ENCODE measurements at regions not wholly inside any gene's neighbourhood (a gene's known extent, or its start where the extent isn't known, plus 50 kb on each side); places are given as distances from the start of the nearest gene placed in this dataset.

GRCh38 chr6:156046268-156046665, 590.6 kb upstream of the NOX3 start:
- no peak for DNase-seq (ENCODE audit: low read depth)

- DNase-seq (ENCODE audit: low read depth), result no peak
These were observed 590.0 kb upstream of the NOX3 start for GRCh38 chr6:156045401-156046267.

GRCh38 chr6:156033598-156033997, 578.0 kb upstream of the NOX3 start:
- DNase-seq (ENCODE audit: low read depth), result no peak

GRCh38 chr6:156031516-156031915, 575.9 kb upstream of the NOX3 start:
- DNase-seq (ENCODE audit: low read depth), result no peak

- no peak for DNase-seq (ENCODE audit: low read depth)
These were observed 574.4 kb upstream of the NOX3 start for GRCh38 chr6:156030053-156030452.

GRCh38 chr6:156029286-156029985, 573.8 kb upstream of the NOX3 start:
- no peak for DNase-seq (ENCODE audit: low read depth)

- no peak for DNase-seq (ENCODE audit: low read depth)
These were observed 572.9 kb upstream of the NOX3 start for GRCh38 chr6:156028335-156029131.

- DNase-seq (ENCODE audit: low read depth), result no peak
These were observed 571.6 kb upstream of the NOX3 start for GRCh38 chr6:156027248-156027626.

- no peak for DNase-seq (ENCODE audit: low read depth)
These were observed 571.0 kb upstream of the NOX3 start for GRCh38 chr6:156026486-156027247.

GRCh38 chr6:156024339-156024738, 568.7 kb upstream of the NOX3 start:
- DNase-seq (ENCODE audit: low read depth), result no peak

GRCh38 chr6:156021746-156022396, 566.2 kb upstream of the NOX3 start:
- no peak for DNase-seq (ENCODE audit: low read depth)

- DNase-seq (ENCODE audit: low read depth), result no peak
These were observed 562.2 kb upstream of the NOX3 start for GRCh38 chr6:156017838-156018237.

- no peak for DNase-seq (ENCODE audit: low read depth)
These were observed 560.7 kb upstream of the NOX3 start for GRCh38 chr6:156016186-156016976.

GRCh38 chr6:156013155-156013554, 557.5 kb upstream of the NOX3 start:
- DNase-seq (ENCODE audit: low read depth), result no peak

- no peak for DNase-seq (ENCODE audit: low read depth)
These were observed 554.0 kb upstream of the NOX3 start for GRCh38 chr6:156009656-156010055.

GRCh38 chr6:156004796-156005195, 549.2 kb upstream of the NOX3 start:
- no peak for DNase-seq (ENCODE audit: low read depth)

- no peak for DNase-seq (ENCODE audit: low read depth)
These were observed 540.5 kb upstream of the NOX3 start for GRCh38 chr6:155996151-155996550.

- DNase-seq (ENCODE audit: low read depth), result no peak
These were observed 539.6 kb upstream of the NOX3 start for GRCh38 chr6:155995281-155995680.

- DNase-seq (ENCODE audit: low read depth), result no peak
These were observed 538.4 kb upstream of the NOX3 start for GRCh38 chr6:155994086-155994485.

- DNase-seq (ENCODE audit: low read depth), result no peak
These were observed 537.6 kb upstream of the NOX3 start for GRCh38 chr6:155993240-155993639.
